HT1080 (cell line): ENCODE measurements at regions not wholly inside any gene's neighbourhood (a gene's known extent, or its start where the extent isn't known, plus 50 kb on each side); places are given as distances from the start of the nearest gene placed in this dataset.

Experiments
- DNase-seq: peaks from one replicate; pipeline ENCODE4 v3.0.0-alpha.2; 2015; ENCODE audit warnings: low read depth

- DNase-seq: no peak
Measured at GRCh38 chr5:97400537-97400936, 217.5 kb upstream of the RIOK2 start.

GRCh38 chr5:97405941-97406340 lies 222.9 kb upstream of the RIOK2 start:
- DNase-seq: no peak

DNA sequence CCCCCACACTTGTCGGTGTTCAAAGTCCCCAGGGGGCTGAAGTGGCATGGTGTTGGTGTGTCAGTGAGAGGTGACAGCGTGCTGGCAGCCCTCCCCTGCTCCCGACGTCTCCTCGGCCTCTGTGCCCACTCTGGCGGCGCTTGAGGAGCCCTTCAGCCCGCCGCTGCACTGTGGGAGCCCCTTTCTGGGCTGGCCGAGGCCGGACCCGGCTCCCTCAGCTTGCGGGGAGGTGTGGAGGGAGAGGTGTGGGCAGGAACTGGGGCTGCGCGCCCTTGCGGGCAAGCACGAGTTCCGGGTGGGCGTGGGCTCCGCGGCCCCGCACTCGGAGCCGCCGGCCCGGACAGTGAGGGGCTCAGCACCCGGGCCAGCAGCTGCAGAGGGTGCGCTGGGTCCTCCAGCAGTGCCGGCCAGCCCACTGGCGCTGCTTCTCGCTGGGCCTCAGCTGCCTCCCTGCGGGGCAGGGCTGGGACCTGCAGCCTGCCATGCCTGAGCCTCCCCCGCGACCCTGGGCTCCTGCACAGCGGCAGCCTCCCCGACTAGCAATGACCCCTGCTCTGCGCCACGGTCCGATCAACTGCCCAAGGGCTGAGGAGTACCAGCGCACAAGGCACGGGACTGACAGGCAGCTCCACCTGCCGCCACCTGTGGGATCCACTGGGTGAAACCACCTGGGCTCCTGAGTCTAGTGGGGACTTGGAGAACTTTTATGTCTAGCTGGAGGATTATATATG lies 224.1 kb upstream of the RIOK2 start:
- DNase-seq: no peak

DNA sequence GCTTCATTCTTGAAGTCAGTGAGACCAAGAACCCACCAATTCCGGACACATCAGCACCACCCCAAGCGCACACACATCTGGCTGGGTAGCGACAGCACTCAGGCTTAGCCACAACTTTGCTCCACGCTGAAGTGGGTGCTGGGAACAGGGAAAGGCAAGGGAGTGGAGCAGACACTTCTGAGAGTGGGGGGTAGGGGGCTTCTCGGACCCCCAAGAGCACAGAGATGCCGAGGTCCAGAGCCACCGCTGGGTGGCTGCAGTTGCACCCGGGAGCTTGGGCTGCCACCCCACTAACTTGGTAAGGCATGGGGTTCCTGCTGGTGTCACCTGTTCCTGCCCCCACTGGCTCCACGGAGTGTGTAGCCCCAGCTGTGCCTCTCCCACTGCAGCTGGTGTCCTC lies 225.3 kb upstream of the RIOK2 start:
- DNase-seq: no peak

- DNase-seq: no peak
Measured at GRCh38 chr5:97412959-97413358, 229.9 kb upstream of the RIOK2 start.

DNA sequence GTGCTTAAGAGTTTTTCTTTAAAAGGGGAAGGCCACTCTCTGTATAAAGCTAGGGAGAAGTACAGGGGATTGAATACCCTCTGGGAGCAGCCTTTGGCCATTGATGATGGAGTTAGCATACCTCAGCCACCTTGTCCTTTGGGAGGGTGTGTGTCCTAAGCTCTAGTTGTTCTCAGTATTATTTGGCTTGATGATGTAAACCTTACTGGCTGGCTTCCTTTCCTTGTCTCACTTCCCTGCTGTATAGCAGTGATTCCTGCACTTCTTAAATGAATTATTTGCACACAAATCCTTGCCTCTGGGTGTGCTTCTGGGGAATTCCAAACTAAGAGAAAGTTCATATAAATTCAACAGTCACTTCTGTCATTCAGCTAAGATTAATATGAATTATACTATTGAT lies 234.9 kb upstream of the RIOK2 start:
- no peak for DNase-seq

DNA sequence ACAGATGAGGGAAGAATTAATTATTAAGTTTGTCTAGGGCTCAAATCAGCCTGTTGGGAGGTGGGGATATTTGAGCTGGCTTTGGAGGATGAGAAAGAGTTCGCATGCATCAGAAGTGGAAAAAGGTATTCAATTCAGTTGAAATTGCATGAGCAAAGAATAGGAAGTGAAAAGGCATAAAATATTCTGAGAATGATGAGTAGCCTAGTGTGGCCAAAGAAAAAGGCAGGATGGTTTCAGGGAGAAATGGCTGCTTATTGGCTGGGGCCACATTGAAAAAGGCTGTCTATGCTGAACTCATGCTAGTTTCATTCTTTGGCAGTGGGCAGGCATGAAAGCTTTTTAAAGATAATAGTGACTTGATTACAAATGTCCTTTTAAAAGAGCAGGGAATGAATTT lies 235.4 kb upstream of the RIOK2 start:
- DNase-seq: no peak

DNA sequence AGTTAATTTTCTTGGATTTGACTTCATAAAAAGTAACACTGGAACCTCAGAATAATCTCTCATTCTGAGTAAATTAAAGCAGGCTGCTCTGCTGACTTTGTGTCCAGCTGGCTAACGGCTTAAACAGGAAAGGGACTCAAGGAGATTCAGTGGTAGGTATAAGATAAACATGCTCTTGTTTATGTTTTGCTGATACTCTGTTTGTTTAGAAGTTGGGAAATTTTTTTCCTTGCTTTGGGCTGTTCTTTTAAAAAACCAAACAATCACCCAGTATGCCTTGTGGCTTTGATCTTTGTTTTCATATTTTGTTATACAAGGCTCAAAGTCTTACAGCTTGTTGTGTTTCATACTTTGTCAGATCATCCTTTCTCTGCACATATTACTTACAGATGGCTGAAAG lies 237.6 kb upstream of the RIOK2 start:
- no peak for DNase-seq

DNA sequence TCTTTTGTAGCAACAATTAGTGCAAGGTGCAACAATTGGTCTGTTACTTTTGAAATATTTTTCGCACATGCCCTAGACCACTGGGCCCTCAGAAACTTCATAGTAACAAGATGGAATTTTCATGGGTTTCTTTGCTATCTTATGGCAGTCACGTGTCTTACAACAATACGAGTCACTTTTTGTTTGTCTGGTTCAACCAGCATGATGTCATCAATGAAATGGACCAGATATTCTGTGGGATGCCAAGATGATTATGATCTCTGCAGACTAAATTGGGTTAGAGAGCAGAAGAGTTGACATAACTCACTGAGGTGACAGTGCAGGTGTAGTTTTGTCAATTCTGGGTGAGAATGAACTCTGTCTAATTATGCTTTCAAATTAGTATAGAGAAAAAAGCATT lies 239.6 kb upstream of the RIOK2 start:
- no peak for DNase-seq

DNA sequence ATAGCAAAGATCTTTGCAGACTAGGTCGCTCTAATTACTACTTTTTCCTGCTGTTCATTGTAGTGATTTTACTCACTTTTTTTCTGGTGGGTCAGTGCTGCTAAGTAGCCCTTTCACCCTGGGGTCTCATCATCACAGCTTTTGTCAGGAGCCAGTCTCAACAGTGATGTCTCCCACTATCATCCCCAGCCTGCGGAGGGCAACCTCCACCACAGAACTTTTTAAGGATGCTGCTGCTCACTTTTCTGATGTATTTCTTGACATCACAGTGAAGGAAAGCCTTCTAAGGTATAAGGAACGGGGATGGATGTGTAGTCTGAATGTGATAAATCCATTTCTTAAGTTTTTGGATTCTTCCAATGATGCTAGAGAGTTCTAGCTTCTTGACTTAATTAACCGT lies 242.5 kb upstream of the RIOK2 start:
- no peak for DNase-seq

- no peak for DNase-seq
Measured at GRCh38 chr5:97427235-97427634, 244.2 kb upstream of the RIOK2 start.

DNA sequence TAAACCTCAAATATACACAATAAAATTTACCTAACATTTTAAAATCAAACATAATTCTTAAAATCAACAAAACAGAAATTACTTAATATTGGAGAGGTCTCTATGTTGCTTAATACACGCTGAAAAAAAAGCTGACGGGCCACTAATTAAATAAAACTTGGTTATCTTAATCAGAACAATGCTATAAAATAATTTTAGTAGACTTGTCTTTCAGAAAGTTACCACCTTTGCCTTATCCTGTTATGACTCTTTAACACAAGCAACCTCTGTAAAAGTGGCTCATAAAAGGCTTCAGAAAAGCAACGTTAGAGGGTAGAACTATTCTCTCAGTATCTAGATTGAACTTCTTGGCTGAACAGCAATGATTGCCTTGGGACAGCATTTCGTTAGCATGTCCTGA lies 251.0 kb upstream of the RIOK2 start:
- DNase-seq: no peak

GRCh38 chr5:97436405-97436804 lies 253.4 kb upstream of the RIOK2 start:
- DNase-seq: no peak

DNA sequence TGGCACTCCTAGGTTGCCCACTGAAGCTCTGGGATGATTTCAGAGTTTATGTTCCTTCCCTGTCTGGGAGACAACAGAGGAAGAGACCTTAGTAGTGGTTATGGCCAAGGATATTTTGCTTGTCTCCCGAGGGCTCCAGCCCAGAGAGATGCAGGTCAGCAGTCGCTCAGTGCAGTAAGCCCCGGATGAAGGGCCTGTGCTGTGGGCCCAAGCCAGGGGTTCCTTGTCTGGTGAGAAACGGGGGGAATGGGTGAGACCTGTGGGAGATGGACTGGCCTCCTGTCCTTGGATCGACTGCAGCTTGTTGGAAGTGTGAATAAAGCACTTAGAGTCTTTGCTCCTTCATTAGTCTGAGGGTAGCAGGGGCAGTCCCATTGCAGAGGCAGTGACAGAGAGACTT lies 260.7 kb upstream of the RIOK2 start:
- no peak for DNase-seq

DNA sequence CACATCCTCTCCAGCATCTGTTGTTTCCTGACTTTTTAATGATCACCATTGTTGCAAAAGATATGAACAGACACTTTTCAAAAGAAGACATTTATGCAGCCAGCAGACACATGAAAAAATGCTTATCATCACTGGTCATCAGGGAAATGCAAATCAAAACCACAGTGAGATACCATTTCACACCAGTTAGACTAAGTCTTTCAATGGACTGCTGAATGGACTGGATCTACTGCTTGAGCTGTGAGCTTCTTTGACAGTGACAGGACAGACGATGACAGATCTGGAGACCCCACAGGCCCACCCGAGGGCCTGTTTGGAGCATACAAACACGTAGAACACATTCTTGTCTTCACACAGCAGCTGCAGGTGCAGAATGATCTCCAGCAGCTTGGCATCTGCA lies 266.1 kb upstream of the RIOK2 start:
- no peak for DNase-seq

DNA sequence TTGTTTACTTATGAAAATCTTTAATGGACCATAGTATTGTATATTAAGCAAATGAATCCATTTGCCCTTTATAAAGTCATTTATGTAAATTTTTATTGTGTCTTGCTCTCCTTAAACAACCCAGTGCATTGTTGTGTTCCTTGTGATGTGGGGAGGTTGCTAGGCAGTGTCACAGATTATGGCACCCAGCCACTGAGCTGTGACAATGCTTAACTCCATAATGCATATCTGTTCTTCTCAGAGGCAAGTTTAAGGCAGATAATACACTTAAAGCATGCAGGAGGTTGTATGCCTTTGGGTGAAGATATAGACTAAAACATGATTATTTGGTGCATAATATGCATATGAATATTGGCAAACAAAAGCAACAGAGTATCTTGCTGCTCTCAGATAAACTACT lies 269.6 kb upstream of the RIOK2 start:
- DNase-seq: no peak

- no peak for DNase-seq
Measured at GRCh38 chr5:97453263-97453662, 270.2 kb upstream of the RIOK2 start.

- no peak for DNase-seq
Measured at GRCh38 chr5:97454015-97454414, 271.0 kb upstream of the RIOK2 start.

GRCh38 chr5:97455996-97456395 lies 272.9 kb upstream of the RIOK2 start:
- no peak for DNase-seq

GRCh38 chr5:97458851-97459250 lies 275.8 kb upstream of the RIOK2 start:
- DNase-seq: no peak

- no peak for DNase-seq
Measured at GRCh38 chr5:97471951-97472350, 288.9 kb upstream of the RIOK2 start.

DNA sequence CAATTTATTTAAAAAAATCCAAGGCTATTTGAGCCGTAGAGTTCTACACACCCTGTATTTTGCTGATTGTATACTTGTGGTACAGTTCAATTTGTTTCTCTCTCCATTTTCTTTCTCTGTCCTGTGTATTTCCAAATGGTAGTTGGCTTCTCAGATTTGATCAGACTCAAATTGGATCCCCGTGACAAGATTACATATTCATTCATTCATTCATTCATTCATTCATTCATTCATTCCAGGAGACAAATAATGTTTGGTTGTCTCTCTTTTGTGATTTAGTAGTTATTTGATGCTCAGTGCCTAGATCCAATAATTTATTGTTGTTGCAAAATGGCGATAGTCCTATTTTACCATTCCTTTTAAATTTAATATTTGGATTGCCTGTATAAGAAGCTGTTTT lies 292.8 kb upstream of the RIOK2 start:
- no peak for DNase-seq

DNA sequence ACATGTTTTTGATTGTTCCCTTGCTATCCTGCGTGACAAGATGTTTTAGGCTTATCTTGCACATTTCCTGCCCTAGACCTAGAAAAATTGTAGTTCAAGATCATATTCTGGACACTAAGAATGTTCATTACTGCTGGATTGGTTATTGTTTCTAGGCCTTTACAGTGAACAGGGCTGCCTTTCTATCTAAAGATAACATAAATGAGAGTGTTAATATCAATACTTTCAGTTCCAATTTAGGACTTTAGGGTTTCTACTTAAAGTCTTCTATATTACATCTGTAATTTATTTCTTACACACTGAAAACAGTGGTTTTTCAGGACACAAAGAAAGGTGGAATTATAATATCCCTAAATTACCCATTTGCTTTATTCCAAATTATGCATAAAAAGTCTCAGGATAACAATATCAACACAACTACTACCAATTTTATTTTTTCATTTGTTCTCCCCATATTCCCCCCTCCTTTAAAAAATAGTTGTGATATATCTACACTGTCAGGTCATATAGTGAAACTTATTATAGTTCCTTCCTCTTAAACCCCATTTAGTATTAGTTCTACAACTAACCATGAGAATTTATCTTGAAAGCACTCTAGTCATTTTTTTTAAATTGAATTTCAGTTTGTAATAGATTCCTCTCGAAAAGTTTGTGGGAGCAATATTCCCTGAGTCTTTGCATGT lies 293.9 kb upstream of the RIOK2 start:
- no peak for DNase-seq
